OCI-M2 (cell line): ENCODE measurements at regions not wholly inside any gene's neighbourhood (a gene's known extent, or its start where the extent isn't known, plus 50 kb on each side); places are given as distances from the start of the nearest gene placed in this dataset.

ENCODE experiments used
- DNase-seq: peaks from one replicate; lab custom pipeline; 2025; ENCODE audit not compliant: unreplicated experiment; lab: John Stamatoyannopoulos, UW

DNA sequence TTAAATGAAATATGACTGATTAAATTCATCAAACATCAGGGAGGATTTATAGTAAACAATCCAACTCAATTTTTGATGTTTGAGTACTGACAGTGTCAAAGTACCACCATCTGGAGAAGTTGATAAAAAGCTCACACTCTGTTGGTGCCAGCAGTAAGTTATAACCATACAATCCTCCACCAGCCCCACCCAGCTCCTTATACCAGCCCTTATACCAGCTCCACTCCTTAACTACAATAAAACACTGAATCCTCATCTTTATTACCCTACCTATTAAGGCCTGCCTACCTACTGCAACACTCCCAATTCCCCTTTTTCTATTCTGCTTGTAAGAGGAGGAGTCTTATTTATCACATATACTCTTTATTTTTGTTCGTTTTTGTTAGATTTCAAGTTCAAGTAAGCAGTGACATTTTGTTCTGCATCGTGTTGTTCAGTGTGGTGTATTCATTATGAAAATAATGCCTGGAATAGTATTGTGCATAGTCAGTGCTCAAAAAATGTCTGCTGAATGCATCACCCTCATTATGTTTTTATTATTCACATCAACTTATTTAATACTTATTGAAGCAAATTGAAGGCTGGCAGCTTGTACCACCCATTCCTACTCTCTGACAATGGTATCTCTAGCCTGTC is 954.7 kb upstream of the ADGRB3 start:
- DNase-seq = no peak

DNA sequence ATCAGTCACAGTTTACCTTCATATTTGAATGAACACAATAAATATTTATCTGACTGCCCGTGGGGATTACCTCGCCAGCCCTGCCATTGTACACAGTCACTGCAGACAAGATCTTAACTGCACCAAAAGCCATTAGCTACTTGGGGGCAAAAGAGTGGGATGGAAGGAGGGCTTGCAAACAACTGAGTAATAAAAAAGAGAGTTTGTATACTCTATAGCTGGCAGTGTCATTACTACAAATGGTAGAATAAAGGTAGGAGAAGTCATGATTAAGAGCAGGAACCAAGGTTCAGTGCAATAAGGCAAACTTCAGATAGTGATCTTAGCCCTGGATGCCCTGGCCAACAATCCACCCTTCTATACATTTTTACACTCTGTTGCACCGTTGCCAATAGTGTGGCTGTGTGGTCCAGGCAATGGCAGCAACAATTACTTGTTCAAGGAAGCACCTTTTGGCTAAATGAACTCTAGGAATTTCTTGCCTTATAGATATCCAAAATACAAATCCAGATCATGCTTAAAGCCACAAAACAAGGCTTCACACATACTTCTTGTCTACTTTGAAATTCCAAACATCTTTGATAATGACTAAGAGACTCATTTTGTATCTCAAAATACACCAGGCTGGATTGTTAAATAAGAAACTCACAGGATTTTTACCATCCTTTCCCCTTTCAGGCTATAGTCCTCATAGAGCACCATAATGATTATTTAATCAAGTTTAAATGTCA is 955.4 kb upstream of the ADGRB3 start:
- no peak for DNase-seq

- DNase-seq = no peak
These were observed 958.2 kb upstream of the ADGRB3 start for GRCh38 chr6:67676892-67677291.

GRCh38 chr6:67667637-67668422 is 967.3 kb upstream of the ADGRB3 start:
- DNase-seq = no peak

GRCh38 chr6:67666177-67666964 is 968.7 kb upstream of the ADGRB3 start:
- no peak for DNase-seq

DNA sequence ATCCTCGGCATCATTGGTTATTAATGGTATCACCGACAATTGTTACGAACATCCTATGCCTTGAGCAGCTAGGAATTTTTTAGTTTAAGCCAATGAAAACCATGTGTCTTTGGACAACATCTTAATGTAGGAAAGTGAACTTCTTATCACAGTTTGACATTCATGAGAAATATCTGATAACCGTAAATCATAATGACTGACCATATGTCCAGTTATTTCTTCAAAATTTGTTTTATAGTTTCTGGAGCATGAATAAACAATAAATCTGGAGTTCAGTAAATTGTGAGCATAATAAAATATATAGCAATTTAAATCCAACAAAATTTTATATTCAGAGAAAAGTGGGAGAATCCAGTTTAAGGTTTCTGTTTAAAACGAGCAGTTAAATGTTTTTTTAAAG is 970.1 kb upstream of the ADGRB3 start:
- no peak for DNase-seq

- no peak for DNase-seq
These were observed 971.8 kb upstream of the ADGRB3 start for GRCh38 chr6:67663105-67663895.

DNA sequence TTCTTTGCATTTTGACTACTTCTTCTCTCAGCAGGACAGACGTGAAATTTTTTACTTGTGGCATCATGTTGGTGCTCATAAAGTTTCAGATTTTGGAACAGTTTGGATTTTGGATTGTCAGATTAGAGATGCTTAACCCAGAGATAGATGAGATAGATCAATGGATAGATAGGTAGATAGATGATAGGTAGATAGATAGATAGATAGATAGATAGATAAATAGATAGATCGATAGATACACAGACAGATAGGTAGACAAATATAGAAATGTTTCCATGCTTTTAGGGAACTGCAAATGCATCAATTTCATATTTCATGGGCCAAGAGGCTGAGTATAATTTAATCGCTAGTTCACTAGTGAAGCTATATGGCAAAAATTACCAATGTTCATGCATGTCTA is 981.5 kb upstream of the ADGRB3 start:
- no peak for DNase-seq

DNA sequence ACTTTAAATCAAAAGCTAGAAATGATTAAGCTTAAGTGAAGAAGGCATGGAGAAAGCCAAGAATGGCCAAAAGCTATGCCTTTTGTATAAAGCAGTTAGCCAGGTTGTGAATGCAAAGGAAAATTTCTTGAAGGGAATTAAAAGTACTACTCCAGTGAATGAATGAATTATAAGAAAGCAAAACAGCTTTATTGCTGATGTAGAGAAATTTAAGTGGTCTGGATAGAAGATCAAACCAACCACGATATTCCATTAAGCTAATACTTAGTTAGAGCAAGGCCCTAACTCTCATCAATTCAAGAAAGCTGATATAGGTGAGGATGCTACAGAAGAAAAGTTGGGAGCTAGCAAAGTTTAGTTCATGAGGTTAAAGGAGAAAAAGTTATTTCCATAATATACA is 988.5 kb upstream of the ADGRB3 start:
- no peak for DNase-seq

DNA sequence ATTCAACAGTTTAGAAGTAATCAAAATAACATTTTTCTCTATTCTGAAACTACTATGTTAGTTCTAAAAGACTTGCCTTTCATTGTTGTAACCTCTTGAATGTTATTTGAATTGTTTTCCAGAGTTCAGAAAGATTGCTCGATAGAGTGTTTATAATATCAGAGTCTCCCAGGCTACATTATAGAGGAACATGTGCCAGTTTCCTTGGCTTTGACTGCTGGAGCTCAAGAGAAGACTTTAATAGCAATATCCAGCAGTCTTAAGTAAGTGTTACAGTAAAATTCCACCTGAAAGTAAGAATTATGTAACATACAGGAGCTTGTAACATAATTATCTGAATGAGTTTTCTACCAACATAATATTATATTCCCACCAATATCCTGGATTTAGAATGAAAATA is 991.8 kb upstream of the ADGRB3 start:
- no peak for DNase-seq

DNA sequence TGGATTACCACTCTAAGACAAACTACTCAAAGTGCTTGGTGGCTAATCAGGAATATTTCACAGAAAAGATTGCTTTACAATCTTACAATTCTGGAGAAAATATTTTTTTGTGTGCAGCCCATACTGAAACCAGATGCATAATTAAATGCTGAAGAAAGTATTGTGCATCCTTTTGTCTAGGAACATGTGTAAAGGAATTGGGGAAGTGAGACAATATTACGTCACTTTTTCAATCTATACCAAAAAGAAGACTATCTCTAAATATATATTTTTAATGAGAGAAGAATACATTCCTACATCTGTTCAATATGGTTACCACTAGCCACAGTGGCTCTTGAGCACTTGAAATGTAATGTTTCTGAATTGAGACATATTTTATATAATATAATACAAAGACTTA is 992.5 kb upstream of the ADGRB3 start:
- no peak for DNase-seq

DNA sequence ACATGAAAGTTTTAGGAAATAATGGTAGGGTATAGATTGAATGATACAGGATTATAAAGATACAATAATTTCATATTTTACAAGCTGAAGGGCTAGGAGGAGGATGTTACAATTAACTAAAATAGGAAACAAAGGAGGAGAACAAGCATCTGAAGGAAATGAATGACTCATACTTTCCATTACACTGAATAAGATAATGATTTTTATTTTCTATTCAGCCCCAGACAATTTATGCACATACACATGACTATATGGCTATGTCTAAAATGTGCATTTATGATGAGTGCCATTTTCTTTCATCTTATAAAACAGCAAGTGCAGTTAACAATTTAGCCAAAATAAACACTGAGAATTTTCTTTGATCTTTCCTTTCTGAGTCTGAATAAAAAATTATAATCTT is 994.6 kb upstream of the ADGRB3 start:
- DNase-seq = peak; percentile 10

GRCh38 chr6:67639161-67639560 is 995.9 kb upstream of the ADGRB3 start:
- DNase-seq = no peak

- no peak for DNase-seq
These were observed 1000.9 kb upstream of the ADGRB3 start for GRCh38 chr6:67634199-67634598.

DNA sequence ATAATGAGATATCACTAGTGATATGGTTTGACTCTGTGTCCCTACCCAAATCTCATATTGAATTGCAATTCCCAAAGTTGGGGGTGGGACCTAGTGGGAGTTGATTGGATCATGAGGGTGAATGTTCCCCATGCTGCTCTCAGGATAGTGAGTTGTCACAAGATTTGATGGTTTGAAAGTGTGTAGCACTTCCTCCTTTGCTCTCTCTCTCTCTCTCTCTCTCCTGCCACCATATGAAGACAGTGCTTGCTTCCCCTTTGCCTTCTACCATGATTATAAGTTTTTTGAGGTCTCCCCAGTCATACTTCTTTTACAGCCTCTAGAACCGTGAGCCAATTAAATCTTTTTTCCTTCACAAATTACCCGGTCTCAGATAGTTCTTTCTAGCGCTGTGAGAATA is 1002.0 kb upstream of the ADGRB3 start:
- DNase-seq = no peak

- no peak for DNase-seq
These were observed 1004.9 kb upstream of the ADGRB3 start for GRCh38 chr6:67630146-67630545.

DNA sequence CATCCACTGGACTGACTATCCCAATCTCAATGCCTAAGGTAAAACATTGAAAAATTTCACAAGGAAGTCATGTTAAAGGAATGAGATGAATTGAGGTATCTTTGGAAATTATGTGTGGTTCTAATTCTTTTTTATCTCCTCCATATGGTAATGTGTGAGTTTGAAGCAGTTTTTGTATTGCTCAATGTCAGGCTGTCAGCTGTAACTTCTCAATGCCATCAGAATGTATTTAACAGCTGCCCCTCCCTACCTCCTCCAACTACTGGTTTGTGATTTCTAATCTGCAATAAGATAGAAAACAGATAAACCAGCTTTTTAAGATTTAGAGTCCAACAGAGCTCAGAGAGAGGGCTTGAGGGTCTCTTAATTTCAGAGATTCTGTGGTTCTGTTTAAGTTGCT is 1005.8 kb upstream of the ADGRB3 start:
- no peak for DNase-seq

- no peak for DNase-seq
These were observed 1019.3 kb upstream of the ADGRB3 start for GRCh38 chr6:67615796-67616195.

- no peak for DNase-seq
These were observed 1026.9 kb upstream of the ADGRB3 start for GRCh38 chr6:67608099-67608749.
